WERI-Rb-1 (cell line): ENCODE measurements at regions not wholly inside any gene's neighbourhood (a gene's known extent, or its start where the extent isn't known, plus 50 kb on each side); places are given as distances from the start of the nearest gene placed in this dataset.

ENCODE experiments used
- DNase-seq: peaks from one replicate; pipeline ENCODE4 v3.0.0-alpha.2; 2020
- H3K27ac ChIP-seq: fragments of 250-450 bp; sonication (Bioruptor Pico); 2 replicates; pipeline ENCODE4 v1.5.1; 2020; ENCODE audit warnings: mild to moderate bottlenecking, moderate library complexity
- H3K27me3 ChIP-seq: fragments of 250-450 bp; sonication (Bioruptor Pico); 2 replicates; pipeline ENCODE4 v1.5.1; 2021; ENCODE audit warnings: mild to moderate bottlenecking, low read depth, moderate library complexity; ENCODE audit not compliant: insufficient read depth, severe bottlenecking
- H3K36me3 ChIP-seq: fragments of 250-450 bp; sonication (Bioruptor Pico); 2 replicates; pipeline ENCODE4 v1.5.1; 2020; ENCODE audit warnings: mild to moderate bottlenecking, moderate library complexity
- H3K4me3 ChIP-seq: 2 replicates; pipeline ENCODE4 v1.5.1; 2011; ENCODE audit warnings: low read depth, mild to moderate bottlenecking, control low read depth, low read length
- H3K9me3 ChIP-seq: fragments of 250-450 bp; sonication (Bioruptor Pico); 2 replicates; pipeline ENCODE4 v1.5.1; 2021; ENCODE audit warnings: mild to moderate bottlenecking, moderate library complexity; ENCODE audit not compliant: severe bottlenecking
- TF ChIP-seq, protein P1 (sequence below): IDR thresholded peaks from 2 replicates; pipeline ENCODE4 v1.5.1; 2011; ENCODE audit warnings: low read depth, mild to moderate bottlenecking, control low read depth, inconsistent platforms, low read length

DNA sequence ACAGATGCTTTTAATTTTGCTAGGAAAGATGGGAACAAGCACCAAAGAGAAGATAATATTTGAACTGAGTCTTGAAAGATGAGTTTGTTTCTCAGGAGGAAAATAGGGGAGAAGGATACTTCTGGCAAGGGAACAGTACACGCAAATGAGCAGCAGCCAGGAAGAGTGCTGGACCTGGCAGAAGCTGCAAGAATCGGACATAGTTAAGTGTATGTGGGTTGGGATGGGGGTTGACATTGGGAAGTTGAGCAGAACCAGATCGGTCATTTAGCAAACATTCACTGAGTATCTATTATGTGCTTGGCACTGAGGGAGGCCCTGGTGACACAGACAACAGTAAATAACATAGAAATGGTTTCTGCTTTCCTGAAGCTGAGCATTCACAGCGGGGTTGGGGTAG is 198.8 kb downstream of the PLPP3 start:
- Histone ChIP-seq H3K27me3 (no peaks in the 10 kb centered on the region), H3K36me3 (no peaks in the 10 kb centered on the region), H3K9me3 (no peaks in the 10 kb centered on the region), H3K27ac (no peak overlapping the region), H3K4me3 (no peak overlapping the region)
- DNase-seq, result no peak
- TF ChIP-seq, protein P1, sequence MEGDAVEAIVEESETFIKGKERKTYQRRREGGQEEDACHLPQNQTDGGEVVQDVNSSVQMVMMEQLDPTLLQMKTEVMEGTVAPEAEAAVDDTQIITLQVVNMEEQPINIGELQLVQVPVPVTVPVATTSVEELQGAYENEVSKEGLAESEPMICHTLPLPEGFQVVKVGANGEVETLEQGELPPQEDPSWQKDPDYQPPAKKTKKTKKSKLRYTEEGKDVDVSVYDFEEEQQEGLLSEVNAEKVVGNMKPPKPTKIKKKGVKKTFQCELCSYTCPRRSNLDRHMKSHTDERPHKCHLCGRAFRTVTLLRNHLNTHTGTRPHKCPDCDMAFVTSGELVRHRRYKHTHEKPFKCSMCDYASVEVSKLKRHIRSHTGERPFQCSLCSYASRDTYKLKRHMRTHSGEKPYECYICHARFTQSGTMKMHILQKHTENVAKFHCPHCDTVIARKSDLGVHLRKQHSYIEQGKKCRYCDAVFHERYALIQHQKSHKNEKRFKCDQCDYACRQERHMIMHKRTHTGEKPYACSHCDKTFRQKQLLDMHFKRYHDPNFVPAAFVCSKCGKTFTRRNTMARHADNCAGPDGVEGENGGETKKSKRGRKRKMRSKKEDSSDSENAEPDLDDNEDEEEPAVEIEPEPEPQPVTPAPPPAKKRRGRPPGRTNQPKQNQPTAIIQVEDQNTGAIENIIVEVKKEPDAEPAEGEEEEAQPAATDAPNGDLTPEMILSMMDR, result no peak

DNA sequence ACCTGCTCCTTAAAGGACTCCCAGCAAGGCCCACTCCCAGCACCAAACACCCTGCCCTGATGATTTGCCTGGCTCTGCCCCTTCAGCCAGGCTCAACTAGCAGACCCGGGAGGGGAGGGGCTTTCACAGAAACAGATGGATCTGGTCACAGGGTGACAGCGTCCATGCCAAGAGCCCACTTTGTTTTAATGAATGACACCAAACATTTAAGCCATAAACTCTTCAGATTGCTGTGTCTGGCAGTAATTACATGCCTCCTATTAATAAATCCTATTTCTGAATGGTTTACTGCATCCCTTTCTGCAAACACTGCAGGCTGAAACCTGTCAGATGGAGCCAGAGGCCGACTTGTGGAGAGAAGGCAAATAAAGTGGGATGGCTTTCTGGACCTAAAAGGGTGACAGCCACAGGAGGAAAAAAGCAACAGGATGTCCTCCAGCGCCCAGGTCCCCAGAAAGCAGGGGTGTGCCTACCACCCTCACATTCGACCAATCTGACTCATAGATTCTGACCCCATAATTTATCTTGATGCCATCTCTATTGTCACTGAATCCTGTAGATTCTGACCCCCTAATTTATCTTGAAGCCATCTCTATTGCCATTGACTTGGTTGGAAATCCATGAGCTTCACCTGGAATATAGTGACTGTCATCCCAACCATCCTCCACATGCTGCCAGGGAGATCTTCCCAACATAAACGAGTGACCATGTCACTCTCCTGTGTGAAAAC is 200.9 kb downstream of the PLPP3 start:
- TF ChIP-seq, protein P1, result 0 out of 2 replicates have a peak, but pooled peaks have one; percentile 5
- Histone ChIP-seq H3K9me3 (no peaks in the 10 kb centered on the region), H3K27ac (no peak overlapping the region), H3K27me3 (no peaks in the 10 kb centered on the region), H3K36me3 (no peaks in the 10 kb centered on the region), H3K4me3 (no peak overlapping the region)
- peak; percentile 52 for DNase-seq

DNA sequence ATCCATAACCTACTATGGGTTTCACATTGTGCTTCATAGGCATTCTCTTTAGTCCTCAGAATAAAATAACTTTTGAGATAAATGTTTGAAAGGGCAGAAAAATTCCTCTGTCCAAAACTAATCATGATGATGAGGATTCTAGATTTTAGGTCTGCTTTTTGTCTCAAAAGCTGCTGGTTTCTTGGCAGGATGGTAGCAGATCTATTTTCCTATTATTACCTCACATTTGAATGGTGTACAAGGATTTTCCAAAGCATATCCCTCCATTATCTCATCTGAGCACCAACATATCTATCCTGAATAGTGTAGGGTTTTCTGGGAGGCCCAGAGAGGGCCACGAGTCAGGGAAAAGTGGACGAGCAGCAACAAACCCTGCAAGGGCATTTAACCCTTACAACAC is 201.9 kb downstream of the PLPP3 start:
- no peaks in the 10 kb centered on the region for H3K9me3 ChIP-seq
- TF ChIP-seq, protein P1, result no peak
- no peaks in the 10 kb centered on the region for H3K36me3 ChIP-seq
- no peak overlapping the region for H3K4me3 ChIP-seq
- no peaks in the 10 kb centered on the region for H3K27me3 ChIP-seq
- DNase-seq, result no peak
- no peak overlapping the region for H3K27ac ChIP-seq

DNA sequence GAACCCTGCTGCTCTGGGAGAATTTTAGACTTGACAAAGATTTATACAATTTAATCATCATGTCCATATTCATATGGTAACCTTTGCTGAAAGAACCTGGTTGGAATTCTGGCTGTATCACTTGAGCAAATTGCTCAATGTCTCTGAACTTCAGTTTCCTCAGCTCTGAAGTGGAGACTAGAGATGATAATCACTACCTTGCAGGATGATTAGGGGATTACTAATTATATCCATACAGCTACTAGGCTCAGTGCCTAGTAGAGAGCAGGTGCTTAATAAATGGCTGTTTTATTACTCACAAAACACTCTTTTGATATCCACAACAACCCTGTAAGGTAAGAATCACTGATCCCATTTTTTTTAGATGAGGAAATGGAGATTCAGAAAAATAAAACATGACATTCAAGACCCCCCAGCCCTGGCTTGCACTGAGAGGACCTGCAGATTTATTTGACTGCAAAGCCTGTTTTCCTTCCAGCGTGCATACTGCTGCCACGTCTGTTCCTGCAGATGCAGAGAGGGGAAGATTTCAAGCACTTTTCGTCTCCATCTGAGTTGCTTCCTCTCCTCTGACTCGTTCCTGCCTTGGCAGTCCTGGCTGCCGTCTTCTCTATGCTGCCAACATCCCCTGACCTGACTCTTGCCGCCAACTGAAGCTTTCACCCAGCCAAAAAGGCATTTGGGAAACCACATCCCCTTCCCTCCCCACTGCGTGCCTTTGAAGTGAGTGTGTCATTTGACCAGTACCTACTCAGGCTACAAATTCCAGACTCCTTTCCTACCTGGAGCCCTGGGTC is 203.0 kb downstream of the PLPP3 start:
- Histone ChIP-seq H3K4me3 (no peak overlapping the region), H3K27ac (no peak overlapping the region; the same call in 1 of the 2 replicates), H3K27me3 (no peaks in the 10 kb centered on the region), H3K9me3 (no peaks in the 10 kb centered on the region), H3K36me3 (no peaks in the 10 kb centered on the region)
- TF ChIP-seq, protein P1, result no peak
- no peak for DNase-seq

DNA sequence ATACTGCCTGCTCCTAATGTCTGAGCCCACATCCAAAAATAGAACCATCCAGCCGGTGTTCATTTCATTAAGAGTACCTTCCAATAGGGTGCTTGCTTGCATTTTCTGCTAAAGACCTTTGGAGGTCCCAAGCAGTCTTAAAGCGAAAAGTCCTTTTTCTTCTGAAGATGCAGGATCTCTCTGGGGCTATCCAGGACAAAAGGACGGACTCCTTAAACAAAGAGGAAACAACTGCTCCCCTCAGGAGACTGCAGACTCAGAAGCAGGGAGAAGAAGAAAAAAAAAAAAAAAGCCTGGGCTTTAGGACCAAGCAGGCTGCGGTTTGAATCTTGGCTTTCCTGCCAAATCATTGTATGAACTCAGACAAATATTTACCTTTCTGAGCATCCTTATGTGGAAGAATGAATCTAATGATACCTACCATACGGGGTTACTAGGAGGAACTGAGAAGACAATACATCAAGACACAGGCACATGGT is 204.0 kb downstream of the PLPP3 start:
- TF ChIP-seq, protein P1, result no peak
- no peak overlapping the region for H3K4me3 ChIP-seq
- no peaks in the 10 kb centered on the region for H3K9me3 ChIP-seq
- H3K27me3 ChIP-seq, result no peaks in the 10 kb centered on the region
- no peak overlapping the region for H3K27ac ChIP-seq
- no peak for DNase-seq
- H3K36me3 ChIP-seq, result no peaks in the 10 kb centered on the region
